ENCODE measurements at regions not wholly inside any gene's neighbourhood (a gene's known extent, or its start where the extent isn't known, plus 50 kb on each side); places are given as distances from the start of the nearest gene placed in this dataset.

- no TSS peak for BruUV-seq (replicated peaks)
- Histone ChIP-seq H3K36me3 (ENCODE audit: low read depth) (no peaks in the 10 kb centered on the region), H3K27ac (no peak overlapping the region), H3K4me2 (0 out of 2 replicates have a peak overlapping the region, but pooled peaks have one; percentile 61), H3K27me3 (ENCODE audit: insufficient read depth, low read depth) (no peaks in the 10 kb centered on the region), H3F3A (ENCODE audit: insufficient read depth, low read depth) (no peaks in the 10 kb centered on the region), H3K4me3 (no peak overlapping the region), H3K79me2 (ENCODE audit: low read depth) (no peaks in the 10 kb centered on the region), H3K9me2 (ENCODE audit: insufficient read depth) (no peaks in the 10 kb centered on the region), H3K9me3 (ENCODE audit: insufficient read depth, low read depth) (no peaks in the 10 kb centered on the region), H3K4me1 (replicated peaks; ENCODE audit: insufficient read depth) (peaks cover 9% of the 10 kb centered on the region), H2AFZ (no peak overlapping the region), H4K20me1 (ENCODE audit: insufficient read depth) (no peaks in the 10 kb centered on the region)
- TF ChIP-seq EZH2 (IDR thresholded peaks at IDR 0.05; ENCODE audit: low read depth), result no peak
- no peak for TF ChIP-seq CTCF (conservative IDR thresholded peaks at IDR 0.05)
- CTCF ChIA-PET, result no interaction called here
- POLR2A ChIA-PET (ENCODE audit: unreplicated experiment), result no interaction called here
- no peak for DNase-seq
- intact Hi-C loops (cut with micrococcal nuclease; ENCODE audit: unreplicated experiment), result no loop called here
Measured at GRCh38 chr10:42952931-42953683, 123.8 kb upstream of the RET start.

GRCh38 chr10:42953684-42954674, 122.9 kb upstream of the RET start:
- intact Hi-C loops (cut with micrococcal nuclease; ENCODE audit: unreplicated experiment), result no loop called here
- no peaks in the 10 kb centered on the region for H3K79me2 ChIP-seq (ENCODE audit: low read depth)
- H3K9me2 ChIP-seq (ENCODE audit: insufficient read depth), result no peaks in the 10 kb centered on the region
- BruUV-seq (replicated peaks), result no TSS peak
- H3K4me3 ChIP-seq, result no peak overlapping the region
- H3K27ac ChIP-seq, result no peak overlapping the region
- ChIA-PET POLR2A (ENCODE audit: unreplicated experiment) (no interaction called here), CTCF (no interaction called here)
- TF ChIP-seq CTCF (conservative IDR thresholded peaks at IDR 0.05) (no peak), EZH2 (IDR thresholded peaks at IDR 0.05; ENCODE audit: low read depth) (no peak)
- H3K27me3 ChIP-seq (ENCODE audit: insufficient read depth, low read depth), result no peaks in the 10 kb centered on the region
- H3K36me3 ChIP-seq (ENCODE audit: low read depth), result no peaks in the 10 kb centered on the region
- no peak for DNase-seq
- H4K20me1 ChIP-seq (ENCODE audit: insufficient read depth), result no peaks in the 10 kb centered on the region
- no peak overlapping the region for H3K4me2 ChIP-seq
- H2AFZ ChIP-seq, result no peak overlapping the region
- H3K9me3 ChIP-seq (ENCODE audit: insufficient read depth, low read depth), result no peaks in the 10 kb centered on the region
- no peaks in the 10 kb centered on the region for H3F3A ChIP-seq (ENCODE audit: insufficient read depth, low read depth)
- peaks cover 9% of the 10 kb centered on the region for H3K4me1 ChIP-seq (replicated peaks; ENCODE audit: insufficient read depth)

GRCh38 chr10:42954766-42955492, 121.9 kb upstream of the RET start:
- H3K36me3 ChIP-seq (ENCODE audit: low read depth), result no peaks in the 10 kb centered on the region
- H4K20me1 ChIP-seq (ENCODE audit: insufficient read depth), result no peaks in the 10 kb centered on the region
- no peak for DNase-seq
- peaks cover 17% of the 10 kb centered on the region for H3K4me1 ChIP-seq (replicated peaks; ENCODE audit: insufficient read depth)
- BruUV-seq (replicated peaks), result no TSS peak
- ChIA-PET POLR2A (ENCODE audit: unreplicated experiment) (no interaction called here), CTCF (no interaction called here)
- H3K4me2 ChIP-seq, result no peak overlapping the region
- H3F3A ChIP-seq (ENCODE audit: insufficient read depth, low read depth), result peaks cover 2% of the 10 kb centered on the region; the same call in 1 of the 2 replicates
- TF ChIP-seq CTCF (conservative IDR thresholded peaks at IDR 0.05), result no peak
- TF ChIP-seq EZH2 (IDR thresholded peaks at IDR 0.05; ENCODE audit: low read depth), result no peak
- no peak overlapping the region for H3K4me3 ChIP-seq
- H3K79me2 ChIP-seq (ENCODE audit: low read depth), result no peaks in the 10 kb centered on the region
- intact Hi-C loops (cut with micrococcal nuclease; ENCODE audit: unreplicated experiment), result no loop called here
- H3K9me3 ChIP-seq (ENCODE audit: insufficient read depth, low read depth), result no peaks in the 10 kb centered on the region
- no peak overlapping the region for H3K27ac ChIP-seq
- no peak overlapping the region for H2AFZ ChIP-seq
- no peaks in the 10 kb centered on the region for H3K27me3 ChIP-seq (ENCODE audit: insufficient read depth, low read depth)
- no peaks in the 10 kb centered on the region for H3K9me2 ChIP-seq (ENCODE audit: insufficient read depth)

Data from PC-9 (cell line).